ENCODE measurements at regions not wholly inside any gene's neighbourhood (a gene's known extent, or its start where the extent isn't known, plus 50 kb on each side); places are given as distances from the start of the nearest gene placed in this dataset.
A peak's percentile ranks its signal among the peaks of the same experiment; 100 is the strongest.

- no peak for TF ChIP-seq CTCF (IDR thresholded peaks at IDR 0.05; ENCODE audit: poor library complexity, severe bottlenecking)
- TF ChIP-seq MXI1 (conservative IDR thresholded peaks at IDR 0.05; ENCODE audit: poor library complexity, severe bottlenecking) = no peak
- TF ChIP-seq EZH2 (IDR thresholded peaks at IDR 0.05; ENCODE audit: borderline replicate concordance, insufficient read depth, low read length, poor library complexity, severe bottlenecking) = no peak
- TF ChIP-seq POLR2AphosphoS5 (IDR thresholded peaks at IDR 0.05) = peak; percentile 72
Measured at GRCh38 chr2:234708091-234708683, 211.3 kb upstream of the ARL4C start.
